A172 (cell line): ENCODE measurements at regions not wholly inside any gene's neighbourhood (a gene's known extent, or its start where the extent isn't known, plus 50 kb on each side); places are given as distances from the start of the nearest gene placed in this dataset.
"Not testable (repeated sequence)": the region's sequence is repeated elsewhere in the genome, so short reads cannot be mapped to it uniquely, and the experiment has no call there.

Source experiments
- DNase-seq: peaks from one replicate; pipeline ENCODE4 v3.0.0-alpha.2; 2015; ENCODE audit warnings: low spot score

DNA sequence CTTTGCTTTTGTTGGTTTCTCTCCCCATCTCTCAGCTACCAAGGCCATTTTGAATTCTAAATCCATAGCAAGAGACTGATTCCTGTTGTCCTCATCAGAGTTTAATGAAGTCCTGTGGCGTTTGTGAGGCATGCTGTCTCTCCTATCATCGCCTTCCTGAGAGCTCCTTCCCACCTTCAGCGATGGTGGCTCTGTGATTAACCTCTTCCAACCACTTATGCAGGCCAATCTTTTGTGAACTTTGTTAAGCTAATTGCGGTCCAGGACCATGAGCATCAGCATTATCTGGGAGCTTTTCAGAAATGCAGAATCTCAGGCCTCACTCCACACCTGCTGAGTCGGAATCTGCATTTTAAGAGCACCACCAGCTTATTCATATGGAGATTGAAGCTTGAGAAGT is 272.5 kb upstream of the CDYL start:
- no peak for DNase-seq

DNA sequence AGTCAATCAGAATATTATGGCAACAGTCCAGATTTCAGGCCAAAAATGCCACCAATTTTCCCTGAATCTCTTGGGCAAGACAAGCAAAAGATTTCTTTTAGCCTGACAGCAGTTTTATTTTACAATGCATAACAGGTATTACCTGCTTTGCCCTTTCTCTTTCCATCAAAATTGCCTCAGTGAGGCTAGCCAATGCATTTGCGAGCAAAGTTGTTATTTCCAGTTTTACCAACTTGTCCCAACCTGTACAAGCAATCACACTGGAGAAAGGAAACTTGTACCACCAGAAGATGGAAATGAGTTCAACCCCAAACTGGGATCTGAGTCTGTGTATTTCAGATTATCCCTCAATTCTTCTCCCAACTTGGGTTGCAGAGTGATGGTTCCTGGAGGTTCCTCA is 279.9 kb upstream of the CDYL start:
- no peak for DNase-seq

DNA sequence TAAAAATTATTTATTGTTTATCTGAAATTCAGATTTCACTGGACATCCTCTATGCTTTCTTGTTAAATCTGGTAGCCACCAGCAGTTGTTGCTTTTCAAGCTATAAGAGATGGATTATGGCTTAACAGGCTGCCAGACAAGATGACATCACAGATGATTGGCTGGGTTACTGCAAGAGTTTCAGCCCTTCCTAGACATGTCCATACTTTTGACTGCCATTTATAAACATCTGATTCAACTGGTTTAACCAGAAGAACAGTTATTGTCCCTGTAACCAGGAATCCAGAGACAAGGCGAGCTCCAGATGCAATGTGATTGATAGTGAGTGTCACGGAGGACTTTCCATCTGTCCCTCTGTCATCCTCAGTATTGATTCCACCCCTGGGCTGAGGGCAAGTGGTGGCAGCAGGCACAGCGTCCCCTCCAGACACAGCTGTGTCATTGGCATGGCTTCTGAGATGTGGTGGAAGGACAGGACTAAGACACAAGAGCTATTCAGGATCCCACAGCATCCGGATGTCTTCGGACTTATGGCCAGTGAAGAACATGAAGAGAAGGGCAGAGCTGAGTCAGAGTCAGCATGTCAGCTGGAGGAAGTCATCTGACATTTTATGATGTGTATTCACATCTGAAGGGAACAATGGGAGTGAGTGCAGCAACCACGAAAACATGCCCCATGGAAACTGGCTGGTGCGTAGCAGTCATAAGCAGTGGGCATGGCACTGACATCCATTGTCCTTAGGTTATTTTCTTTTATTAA is 284.5 kb upstream of the CDYL start:
- peak; percentile 51 for DNase-seq

DNA sequence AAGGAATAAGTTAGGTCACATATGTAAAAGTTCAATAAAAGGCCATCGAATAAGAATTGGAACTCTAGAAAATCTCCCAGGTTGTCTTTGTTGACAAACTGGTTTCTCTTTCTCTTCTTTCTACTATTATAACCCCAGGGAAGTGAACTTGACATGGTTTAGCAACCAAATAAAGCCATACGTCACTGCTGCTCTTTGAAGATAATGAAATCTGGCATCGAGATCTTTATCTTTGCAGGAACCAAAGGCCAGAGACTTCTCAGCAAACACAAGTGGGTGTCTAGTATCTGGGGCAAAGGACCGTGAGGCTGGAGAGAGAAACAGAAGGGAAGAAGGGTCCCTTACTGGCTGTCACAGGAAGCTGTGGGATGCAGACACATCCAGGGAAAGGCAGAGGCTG is 286.7 kb upstream of the CDYL start:
- no peak for DNase-seq

DNA sequence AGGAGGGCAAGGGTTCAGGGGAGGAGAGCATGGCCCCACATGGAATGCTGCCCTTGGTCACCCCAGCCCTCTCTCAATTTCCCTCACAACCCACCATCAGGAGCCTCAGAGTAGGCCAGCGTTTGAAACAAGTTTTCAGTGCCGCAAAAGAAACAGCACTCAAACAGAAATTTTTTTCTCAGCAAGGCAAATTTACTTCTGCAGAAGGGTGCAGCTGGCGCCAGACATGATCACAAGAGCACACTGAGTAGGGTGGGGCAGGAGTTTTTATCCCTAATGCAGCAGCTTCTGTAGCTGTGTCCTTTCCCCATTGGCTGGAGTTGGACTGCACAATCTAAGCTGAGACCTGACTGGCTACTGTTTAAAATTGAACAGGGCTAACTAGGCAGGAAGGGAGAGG is 287.8 kb upstream of the CDYL start:
- no peak for DNase-seq

DNA sequence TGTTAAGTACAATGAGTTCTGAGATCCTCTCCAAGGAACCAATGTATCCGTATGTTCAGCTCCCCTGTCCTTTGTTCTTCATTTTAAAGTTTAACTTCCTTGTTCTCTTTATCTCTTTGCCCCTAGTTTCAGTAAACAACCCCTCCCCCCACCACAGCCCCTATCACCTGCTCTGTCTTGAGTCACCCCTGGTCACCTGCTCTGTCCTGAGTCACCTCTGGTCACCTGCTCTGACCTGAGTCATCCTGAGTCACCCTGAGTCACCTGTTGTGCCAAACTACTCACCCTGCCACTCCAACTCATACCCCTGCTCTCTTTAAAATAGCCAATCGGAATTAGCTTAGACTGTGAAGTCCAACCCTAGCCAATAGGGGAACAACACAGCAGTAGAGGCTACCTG is 288.7 kb upstream of the CDYL start:
- peak; percentile 72 for DNase-seq

DNA sequence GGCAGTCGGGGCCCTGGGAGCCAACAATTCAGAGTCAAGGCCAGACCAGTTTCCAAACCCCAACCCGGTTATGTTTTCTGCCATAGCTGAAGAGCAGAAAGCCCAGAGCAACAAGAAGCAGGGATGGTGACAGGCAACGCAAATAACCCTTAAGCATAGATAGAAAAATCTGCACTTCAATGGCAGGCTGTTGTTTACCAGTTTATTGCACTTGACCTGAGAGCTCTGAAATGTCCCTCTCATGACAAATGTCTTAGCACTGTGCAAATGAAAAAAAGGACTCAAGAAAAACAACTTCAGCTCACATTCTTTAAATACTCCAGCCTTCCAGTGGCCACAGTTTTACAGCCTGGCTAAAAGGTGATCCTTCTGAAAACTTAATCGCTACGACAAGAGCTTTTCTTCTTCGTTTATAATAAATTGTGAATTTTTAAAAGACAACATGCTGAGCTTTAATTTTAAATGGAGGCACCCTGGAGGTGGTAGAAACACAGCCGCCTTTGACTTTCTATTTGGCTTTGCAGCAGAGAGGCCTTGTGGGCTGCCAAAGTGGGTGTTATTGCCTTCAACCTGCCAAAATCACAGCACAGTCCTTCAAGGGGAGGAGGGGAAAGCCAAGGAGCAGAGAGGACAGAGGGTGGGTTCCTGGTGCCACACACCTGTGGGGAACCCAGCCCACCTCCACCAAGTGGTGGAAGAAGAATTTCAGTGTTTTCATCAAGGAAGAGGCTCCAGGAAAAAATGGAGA is 289.5 kb upstream of the CDYL start:
- no peak for DNase-seq

DNA sequence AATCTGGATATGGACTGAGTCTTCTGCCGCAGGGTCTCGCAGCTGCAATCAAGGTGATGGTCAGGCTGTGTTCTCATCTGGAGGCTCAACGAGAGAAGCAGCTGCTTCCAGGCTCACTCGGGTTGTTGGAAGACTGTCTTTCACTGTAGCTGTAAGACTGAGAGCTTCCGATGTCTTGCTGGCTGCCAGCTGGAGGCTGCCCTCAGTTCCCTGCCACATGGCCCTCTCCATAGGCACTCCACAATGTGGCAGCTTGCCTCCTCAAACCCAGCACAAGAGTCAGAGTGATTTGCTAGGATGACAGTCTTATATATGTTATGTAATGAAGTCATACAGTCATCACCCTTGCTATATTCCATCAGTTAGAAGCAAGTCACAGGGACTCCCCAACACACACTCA is 290.5 kb upstream of the CDYL start:
- DNase-seq, result no peak

DNA sequence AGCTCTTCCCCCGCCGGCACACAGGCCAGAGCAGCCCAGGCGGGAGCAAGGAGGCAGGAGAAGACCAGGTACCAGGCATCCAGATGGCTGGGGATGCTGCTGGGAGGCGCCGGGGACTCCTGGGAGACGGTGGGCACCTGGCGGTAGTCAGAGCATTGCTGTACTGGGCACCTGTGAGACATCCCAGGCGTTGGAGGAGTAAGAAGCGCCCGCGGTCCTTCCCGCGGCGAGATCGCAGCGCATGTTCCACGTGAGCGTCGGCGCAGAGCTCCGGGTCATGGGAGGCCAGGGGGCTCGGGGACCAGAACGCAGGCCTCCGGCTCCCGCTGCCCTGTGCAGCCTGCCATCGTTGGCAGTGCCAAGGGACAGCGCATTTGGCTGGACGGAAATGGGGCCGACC is 293.7 kb upstream of the CDYL start:
- DNase-seq, result no peak

DNA sequence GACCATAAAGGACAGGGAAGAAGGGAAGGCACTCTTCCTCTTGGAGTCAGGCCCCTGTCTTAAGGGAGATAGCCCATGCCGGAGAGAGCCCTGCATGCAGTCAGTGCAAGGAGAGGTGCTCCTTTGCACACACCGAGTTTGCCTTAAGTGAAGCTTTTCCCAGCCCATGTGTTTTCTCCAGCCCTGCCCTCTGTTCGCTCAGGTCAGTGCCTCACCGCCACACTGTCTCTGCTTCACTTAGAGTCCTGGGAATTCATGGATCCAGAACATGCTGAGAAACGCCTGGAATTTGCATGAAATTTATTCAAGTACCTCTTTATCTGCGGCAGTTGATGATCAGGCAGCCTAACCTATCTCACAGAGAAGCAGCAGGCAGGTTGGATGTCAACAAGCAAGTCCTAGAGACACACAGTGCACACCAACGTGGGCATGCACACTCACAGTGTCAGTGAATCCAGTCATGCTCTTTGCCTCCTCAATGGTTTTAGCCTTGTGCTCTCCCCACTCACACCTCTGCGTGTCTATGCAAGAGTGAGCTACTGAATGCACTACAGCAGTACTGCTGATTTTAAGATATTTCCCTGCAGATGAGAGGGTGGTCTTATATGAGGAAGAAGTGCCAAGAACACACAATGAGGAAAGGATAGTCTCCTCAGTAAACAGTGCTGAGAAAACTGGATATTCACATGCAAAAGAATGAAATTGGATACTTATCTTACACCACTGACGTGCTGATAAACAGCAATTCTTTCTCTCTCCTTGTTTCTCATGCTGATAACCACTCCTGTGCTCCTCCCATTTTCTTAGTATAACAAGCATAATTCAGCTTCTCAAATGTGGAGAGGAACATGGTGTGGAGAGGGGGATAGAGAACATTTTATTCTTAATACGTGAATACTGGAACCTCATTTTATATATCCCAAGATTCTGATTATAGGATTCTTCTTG is 295.1 kb upstream of the CDYL start:
- DNase-seq, result no peak

DNA sequence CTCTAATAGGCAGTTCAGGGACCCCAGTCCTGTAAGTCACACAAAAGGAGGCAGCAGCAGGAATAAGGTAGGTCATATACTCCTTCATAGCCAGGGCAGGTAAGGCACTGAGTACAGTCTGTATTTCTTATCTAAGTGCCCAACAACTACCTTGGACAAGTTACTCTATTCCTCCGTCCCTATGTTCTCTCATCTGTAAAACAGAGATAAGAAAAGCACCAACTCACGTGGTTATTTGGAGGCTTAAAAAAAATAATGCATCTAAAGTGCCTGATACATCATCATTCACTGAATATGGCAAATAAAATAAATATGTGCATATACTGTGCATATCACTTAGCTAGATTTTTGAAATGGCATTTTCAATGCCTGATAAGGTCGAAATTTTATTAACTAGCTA is 298.1 kb upstream of the CDYL start:
- no peak for DNase-seq

DNA sequence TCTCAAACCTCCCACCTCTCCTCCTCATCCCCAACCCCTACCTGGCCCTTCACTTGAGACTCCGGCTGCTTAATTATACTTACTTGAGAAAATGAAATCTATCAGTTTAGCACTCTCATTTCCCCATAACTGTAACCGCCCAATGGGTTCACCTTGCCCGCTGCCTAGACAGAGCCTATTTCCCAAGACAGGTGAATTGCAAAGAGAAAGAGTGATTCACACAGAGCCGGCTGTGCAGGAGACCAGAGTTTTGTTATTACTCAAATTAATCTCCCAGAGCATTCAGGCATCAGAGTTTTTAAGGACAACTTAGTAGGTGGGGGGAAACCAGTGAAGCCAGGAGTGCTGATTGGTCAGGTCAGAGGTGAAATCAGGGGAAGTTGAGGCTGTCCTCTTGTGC is 301.4 kb upstream of the CDYL start:
- DNase-seq, result no peak

DNA sequence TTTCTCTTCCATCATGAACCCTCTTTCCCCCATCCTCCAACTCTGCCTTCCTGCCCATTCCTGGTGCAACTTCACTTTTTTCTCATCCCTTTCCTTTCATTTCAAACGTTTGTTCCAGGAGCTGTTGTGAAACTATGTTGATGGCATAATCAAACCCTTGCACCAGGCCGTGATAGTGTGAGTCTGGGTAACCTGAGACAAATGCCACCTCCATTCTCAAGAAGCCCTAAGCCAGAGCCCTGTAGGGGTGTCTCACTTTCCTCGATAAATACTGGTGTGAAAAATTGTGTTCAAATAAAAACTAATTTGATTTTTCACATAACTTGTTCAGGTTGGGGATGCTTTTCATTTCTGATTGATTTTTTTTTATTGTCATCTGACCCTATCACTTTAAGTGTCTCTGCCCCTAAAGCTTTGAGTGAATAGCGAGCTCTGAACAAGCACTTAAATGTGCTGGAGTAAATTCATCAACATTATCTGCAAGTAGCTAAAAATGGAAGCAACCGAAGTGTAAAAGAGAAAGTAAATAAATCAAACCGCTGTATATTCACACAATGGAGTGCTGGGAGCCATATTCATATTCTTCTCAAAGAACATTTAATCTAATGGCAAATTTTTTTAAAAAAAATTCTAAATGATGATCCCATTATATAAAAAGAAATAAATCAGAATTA is 303.1 kb upstream of the CDYL start:
- DNase-seq, result no peak

DNA sequence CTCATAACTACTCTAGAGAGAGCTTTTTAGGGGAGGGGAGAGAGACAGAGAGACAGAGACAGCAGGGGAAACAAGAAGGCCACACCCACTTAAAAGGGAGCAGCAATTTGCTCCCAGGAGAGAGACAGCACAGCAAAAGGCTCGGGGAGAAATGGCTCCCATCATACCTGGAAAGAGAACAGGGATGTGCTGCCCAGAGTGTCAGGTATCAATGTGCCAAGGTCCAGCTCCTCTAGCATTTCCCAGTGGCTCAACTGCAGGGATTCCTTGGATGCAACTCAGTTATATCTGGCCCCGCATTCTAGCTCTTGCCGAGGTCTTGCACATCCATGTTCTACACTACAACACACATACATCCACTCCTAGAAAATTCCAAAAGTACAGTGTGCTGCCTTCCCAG is 304.0 kb upstream of the CDYL start:
- DNase-seq, result no peak

DNA sequence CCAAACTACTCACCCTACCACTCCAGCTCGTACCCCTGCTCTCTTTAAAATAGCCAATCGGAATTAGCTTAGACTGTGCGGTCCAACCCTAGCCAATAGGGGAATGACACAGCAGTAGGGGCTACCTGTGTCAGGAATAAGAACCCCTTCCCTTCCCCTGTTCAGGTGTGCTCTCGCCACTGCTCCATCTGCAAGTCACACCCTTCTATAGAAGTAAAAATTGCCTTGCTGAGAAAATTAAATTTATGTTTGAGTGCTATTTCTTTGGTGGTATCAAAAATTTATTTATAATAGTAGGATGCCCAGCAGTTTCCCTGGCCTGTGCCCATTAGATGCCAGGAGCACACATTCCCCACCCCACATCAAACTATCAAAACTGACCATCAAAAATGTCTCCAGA is 304.7 kb upstream of the CDYL start:
- not testable (repeated sequence) for DNase-seq

DNA sequence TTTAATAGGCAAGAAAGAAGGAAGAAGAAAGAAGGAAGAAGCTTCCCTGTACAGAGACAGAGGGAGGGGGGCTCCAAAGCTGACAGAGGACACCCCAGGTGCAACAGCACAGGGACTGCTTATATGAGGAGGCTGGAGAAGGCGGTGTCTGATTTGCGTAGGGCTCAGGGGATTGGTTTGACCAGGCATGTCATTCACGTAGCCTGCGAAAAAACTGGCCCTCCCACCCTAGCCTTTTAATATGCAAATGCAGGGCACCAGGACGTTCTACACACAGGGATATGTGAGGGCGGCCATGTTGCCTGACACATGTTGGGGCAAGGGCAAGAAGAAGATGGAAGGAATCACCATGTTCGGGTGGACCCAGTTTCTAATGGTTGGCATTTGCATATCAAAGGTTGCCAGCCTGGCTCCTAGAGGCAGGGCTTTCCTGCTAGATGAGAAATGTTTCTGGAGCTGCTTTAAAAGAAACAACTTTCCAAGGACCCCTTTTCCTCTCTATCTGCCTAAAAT is 305.4 kb upstream of the CDYL start:
- no peak for DNase-seq

DNA sequence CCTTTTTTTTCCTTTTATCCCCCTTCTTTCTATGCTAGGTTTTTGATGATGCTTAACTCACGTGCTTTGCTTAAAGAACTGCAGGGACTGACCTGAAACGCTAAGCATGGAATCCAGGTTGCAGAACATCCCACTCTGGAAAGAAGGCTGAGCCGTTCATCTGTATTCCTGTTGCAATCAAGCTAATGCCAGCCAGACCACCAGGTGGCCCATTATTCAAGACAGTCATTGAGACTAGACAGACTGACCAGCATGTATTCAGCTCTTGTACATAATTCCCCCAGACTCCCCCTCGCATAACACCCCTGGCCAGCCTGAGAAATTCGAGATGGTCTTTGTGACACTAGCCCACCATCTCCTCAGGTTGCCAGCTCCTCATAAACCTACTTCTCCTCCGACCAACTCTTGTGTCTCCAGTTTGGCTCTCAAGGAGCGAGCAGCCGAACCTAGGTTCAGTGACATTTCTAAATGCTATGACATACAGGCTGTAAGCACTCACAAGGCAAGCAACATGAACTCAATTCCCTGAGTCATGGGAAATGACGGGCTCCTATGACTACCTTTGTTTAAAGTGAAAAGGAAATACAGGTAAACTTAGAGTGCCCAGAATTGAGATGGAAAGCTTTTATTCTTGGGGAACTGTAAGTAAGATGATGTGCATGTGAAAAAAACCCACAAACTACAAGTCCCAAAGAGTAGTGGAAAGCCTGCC is 309.3 kb upstream of the CDYL start:
- DNase-seq, result no peak

DNA sequence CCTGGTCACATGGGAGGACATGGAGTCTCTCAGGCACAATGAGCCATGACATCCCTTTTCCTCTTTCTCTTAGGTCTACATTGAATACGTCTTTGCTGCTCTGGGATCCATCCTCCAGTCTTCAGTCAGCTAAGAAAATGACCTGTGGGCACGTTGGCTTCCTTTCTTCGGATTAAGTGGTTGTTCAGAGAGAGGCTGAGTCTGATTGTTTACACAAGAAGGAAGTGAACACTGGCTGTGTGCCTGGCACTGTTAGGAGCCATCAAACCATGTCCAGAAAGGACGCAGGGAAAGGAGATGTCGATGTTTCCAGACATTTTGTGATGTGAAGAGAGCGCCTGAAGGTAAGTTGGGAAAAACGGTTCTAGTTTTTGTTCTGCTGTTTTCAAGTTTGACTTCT is 309.9 kb upstream of the CDYL start:
- peak; percentile 26 for DNase-seq

DNA sequence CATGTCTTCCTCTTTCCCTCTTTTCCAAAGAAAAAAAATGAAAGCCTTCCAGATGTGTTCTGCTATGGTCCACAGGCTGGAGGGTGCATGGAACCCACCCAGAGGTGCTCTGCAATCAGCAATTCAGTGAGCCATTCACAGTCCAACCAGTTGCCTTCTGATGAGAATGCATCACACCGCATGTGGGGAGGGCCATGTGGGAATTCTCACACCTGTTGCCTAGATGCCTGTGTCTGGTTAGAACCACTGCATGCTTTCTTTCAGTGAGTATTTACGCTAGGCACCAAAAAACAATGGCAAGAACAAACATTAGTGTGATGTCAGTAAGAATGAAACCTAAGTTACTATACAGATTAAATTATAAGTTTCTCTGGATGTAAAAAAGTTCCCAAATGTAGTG is 311.6 kb upstream of the CDYL start:
- DNase-seq, result no peak

DNA sequence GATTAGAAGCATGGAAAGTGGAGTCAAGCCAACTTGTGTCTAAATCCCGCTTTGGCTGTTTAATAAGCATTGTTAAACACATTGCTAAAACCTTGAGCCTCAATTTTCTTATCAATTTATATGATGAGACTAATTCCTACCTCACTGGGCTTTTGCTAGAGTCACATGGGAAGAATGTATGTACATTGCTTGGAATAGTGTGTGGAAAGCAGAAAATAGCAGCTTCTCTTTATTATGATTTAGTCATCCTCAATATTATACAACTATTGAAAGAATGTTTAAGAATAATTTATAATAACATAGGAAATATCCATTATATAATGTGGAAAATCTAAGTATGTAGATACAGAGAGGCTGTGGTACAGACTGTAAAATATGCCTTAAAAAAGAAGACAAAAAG is 313.0 kb upstream of the CDYL start:
- no peak for DNase-seq
